Pancreas (tissue), 10 donors: ENCODE measurements at regions not wholly inside any gene's neighbourhood (a gene's known extent, or its start where the extent isn't known, plus 50 kb on each side); places are given as distances from the start of the nearest gene placed in this dataset.
"Not testable (repeated sequence)": the region's sequence is repeated elsewhere in the genome, so short reads cannot be mapped to it uniquely, and the experiment has no call there.

Experiments used
- ATAC-seq, 4 donors: fragments of 200-7000 bp; cut with Tn5 transposase; one replicate each; pipeline versions ENCODE4 v1.8.0 to v1.9.1; 2020; ENCODE audit warnings: mild to moderate bottlenecking in 4 of 4, moderate library complexity in 4 of 4
- DNase-seq, 6 donors: peaks; one replicate each; pipeline ENCODE4 v3.0.0-alpha.2; 2020
- FAIRE-seq: peaks from 2 replicates; lab custom pipeline; 2012; peaks lifted over from hg19 to GRCh38; lab: Jason Lieb, UNC
- H3K27ac ChIP-seq, 4 donors: fragments of 200-600 bp; sonication (generic); 1 replicate in 3 of 4; 2 replicates in 1 of 4; pipeline versions ENCODE4 v1.5.0 to v1.8.0; 2020
- H3K27me3 ChIP-seq, 4 donors: fragments of 200-600 bp; one replicate each; pipeline ENCODE4 v1.8.0; 2021
- H3K36me3 ChIP-seq, 3 donors: fragments of 200-600 bp; sonication (generic) in 1 of 3; one replicate each; pipeline versions ENCODE4 v1.5.0 to v1.8.0; 2020 to 2021
- H3K4me1 ChIP-seq, 3 donors: fragments of 200-600 bp; one replicate each; pipeline ENCODE4 v1.8.0; 2021
- H3K4me3 ChIP-seq, 4 donors: fragments of 200-600 bp; sonication (generic) in 2 of 4; one replicate each; pipeline versions ENCODE4 v1.5.0 to v1.8.0; 2020 to 2021
- H3K9me3 ChIP-seq, 4 donors: fragments of 200-600 bp; one replicate each; pipeline ENCODE4 v1.8.0; 2021
- WGBS, 2 donors: extraction: QIAGEN DNeasy Blood & Tissue Kit; methylation state at CpG; one replicate each; pipeline ENCODE4 v1.1.7; 2013; 5-methylcytosine and 5-hydroxymethylcytosine counted together
- intact Hi-C, 3 donors: fragments of 100-400 bp; cut with DNase I; formaldehyde crosslinking; loops; one replicate each; pipeline versions ENCODE4 v1.11.1 to v1.14.2; 2022
- TF ChIP-seq, protein P1 (sequence below), 4 donors: fragments of 200-600 bp; sonication (generic) in 3 of 4; IDR thresholded peaks; one replicate each; pipeline versions ENCODE4 v1.5.0 to v1.8.0; 2021; ENCODE audit warnings: antibody characterized with exemption in 4 of 4
- donor health status: healthy with polysubstance abuse.
- donor health status: DM: no; HTN: no; CAD: no; lungs with moderate emphysema.
- donor health status: DM: no; HTN: no; CAD: no.
- donor health status: control.
- donor health status: control.
- donor health status: Bipolar disorder and iron deficiency.
- donor health status: DM: yes; HTN: yes; CAD: no.
- donor health status: DM: no; HTN: no; CAD: no.
- donor health status: DM: no; HTN: no; CAD: no.
- donor health status: DM: yes; HTN: yes; CAD: no.

DNA sequence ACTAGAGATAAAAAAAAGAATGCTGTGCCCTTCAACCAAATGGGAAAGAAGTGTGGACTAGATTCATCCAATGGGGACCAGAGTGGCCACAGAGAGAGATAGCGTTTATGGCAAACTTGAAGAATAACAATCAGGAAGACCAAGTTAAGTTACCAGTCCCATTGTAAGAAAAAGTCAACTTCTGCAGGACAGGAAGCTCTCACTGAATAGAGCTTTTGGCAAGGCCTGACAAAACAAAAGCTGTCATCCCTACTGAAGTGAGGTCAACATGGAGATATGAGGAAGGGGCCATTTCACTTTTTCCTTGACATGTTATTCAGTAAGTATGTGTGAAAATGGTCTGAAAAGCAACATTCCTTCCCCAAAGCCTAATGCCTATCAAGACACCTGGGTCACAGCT lies 111.8 kb upstream of the KLHL13 start:
- intact Hi-C loops: no loop called here
- WGBS, 2 donors: 65 to 90% methylated on average over 1 of the region's 1 CpG
- DNase-seq: no peak
- FAIRE-seq: no peak
- TF ChIP-seq, protein P1, sequence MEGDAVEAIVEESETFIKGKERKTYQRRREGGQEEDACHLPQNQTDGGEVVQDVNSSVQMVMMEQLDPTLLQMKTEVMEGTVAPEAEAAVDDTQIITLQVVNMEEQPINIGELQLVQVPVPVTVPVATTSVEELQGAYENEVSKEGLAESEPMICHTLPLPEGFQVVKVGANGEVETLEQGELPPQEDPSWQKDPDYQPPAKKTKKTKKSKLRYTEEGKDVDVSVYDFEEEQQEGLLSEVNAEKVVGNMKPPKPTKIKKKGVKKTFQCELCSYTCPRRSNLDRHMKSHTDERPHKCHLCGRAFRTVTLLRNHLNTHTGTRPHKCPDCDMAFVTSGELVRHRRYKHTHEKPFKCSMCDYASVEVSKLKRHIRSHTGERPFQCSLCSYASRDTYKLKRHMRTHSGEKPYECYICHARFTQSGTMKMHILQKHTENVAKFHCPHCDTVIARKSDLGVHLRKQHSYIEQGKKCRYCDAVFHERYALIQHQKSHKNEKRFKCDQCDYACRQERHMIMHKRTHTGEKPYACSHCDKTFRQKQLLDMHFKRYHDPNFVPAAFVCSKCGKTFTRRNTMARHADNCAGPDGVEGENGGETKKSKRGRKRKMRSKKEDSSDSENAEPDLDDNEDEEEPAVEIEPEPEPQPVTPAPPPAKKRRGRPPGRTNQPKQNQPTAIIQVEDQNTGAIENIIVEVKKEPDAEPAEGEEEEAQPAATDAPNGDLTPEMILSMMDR (IDR thresholded peaks at IDR 0.05): no peak
- no peak for ATAC-seq
- Histone ChIP-seq H3K9me3 (no peaks in the 10 kb centered on the region), H3K27ac (no peak overlapping the region), H3K4me1 (no peaks in the 10 kb centered on the region), H3K27me3 (peaks cover 0 to 17% (median 0%) of the 10 kb centered on the region in 4 donors), H3K36me3 (no peaks in the 10 kb centered on the region), H3K4me3 (no peak overlapping the region)

DNA sequence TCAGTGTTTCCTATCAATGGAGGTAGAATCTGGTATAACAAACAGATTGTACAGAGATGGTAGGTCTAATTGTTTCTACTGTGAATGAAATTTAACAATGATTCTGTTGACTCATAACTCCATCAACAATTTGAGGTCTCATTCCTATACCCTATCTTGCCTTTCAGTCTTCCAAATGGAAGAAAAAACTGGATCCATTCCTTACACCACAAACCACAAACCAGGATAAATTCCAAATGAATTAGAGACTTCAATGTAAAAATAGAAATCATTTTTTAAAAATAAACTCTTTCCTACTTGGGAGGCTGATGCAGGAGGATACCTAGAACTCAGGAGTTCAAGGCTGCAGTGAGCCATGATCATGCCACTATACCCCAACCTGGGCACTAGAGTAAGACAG lies 114.4 kb upstream of the WDR44 start:
- Histone ChIP-seq H3K4me1 (no peaks in the 10 kb centered on the region), H3K4me3 (no peak overlapping the region), H3K27me3 (peaks cover 0 to 11% (median 0%) of the 10 kb centered on the region in 4 donors), H3K27ac (no peak overlapping the region), H3K36me3 (no peaks in the 10 kb centered on the region), H3K9me3 (no peaks in the 10 kb centered on the region)
- ATAC-seq: no peak
- no peak for FAIRE-seq
- intact Hi-C loops: no loop called here
- TF ChIP-seq, protein P1 (IDR thresholded peaks at IDR 0.05): no peak
- no peak for DNase-seq

DNA sequence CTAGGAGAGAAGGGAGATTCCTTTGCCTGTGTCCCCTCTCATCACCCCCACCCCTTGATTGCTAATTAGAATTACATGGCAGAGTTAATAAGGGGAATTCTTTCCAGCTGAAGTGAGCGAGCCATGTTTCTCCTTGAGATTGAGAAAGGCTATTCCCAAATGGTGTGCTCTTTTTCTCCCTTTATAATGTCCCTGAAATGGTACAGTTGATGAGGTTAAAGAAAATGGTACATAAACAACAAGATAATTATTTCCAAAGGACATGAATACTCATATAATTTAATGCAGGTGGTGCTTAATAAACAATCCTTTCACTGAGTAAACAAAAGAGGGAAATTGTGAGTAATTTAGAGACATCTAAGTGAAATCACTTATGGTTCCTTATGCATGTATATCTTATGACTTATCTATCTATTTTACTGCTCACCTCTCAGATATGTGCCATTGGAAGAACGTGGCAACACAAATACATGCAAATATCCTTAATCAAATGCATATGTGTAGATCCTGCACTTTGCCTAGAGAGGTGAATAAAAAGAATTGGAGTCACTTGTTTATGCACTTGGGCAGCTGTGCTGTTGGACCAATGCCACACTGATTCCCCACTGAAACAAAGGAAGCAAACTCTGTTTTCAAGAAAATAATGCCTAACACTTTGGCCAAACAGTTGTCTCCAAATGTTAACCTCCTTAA lies 106.6 kb upstream of the WDR44 start:
- DNase-seq (no peak), ATAC-seq (no peak), FAIRE-seq (no peak)
- WGBS, 2 donors: 45 to 55% methylated on average over 2 of the region's 2 CpGs
- TF ChIP-seq, protein P1 (IDR thresholded peaks at IDR 0.05): no peak
- H3K27me3 ChIP-seq: no peaks in the 10 kb centered on the region
- H3K27ac ChIP-seq: no peak overlapping the region
- H3K4me3 ChIP-seq: no peak overlapping the region
- no peaks in the 10 kb centered on the region for H3K36me3 ChIP-seq
- H3K4me1 ChIP-seq: no peaks in the 10 kb centered on the region
- intact Hi-C loops: no loop called here
- H3K9me3 ChIP-seq: no peaks in the 10 kb centered on the region

DNA sequence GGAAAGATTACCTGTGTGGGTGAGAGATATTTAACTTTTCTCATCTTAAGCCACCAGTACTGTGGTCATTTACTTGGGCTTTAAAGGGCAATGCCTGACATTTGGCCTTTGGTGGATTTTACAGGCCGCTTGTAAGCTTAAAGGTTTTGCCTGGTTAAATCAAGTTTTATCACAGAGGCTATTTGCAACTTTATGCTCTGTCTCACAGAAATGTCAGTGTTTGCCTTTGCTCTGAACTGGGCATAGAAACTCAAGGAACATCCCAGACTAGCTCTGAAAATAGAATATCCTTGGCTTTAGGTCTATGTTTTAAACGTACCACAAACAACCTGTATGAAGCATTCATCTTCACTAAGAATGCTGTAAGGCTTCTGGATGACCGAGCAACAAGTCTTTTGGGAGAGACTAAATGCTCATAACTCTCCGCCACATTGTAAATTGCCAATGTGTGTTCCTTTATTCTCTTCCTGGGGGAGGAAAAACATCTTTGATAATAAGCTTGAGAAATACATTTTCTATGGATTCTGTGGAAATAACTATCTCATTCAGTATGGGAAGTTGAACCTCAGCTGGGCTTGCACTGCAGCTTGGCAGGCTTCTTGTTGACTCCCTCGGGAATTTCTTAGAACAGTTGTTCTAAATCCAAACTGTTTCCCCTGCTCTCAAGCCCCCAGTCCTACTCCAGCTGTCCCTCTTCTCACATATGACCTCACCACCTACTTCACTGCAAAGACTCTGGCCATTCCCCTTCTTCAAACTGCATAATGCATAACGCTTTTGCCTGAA lies 105.8 kb upstream of the WDR44 start:
- ATAC-seq (peak in 1 of 4 donors; percentile 24), DNase-seq (no peak), FAIRE-seq (peak; percentile 73)
- intact Hi-C loops: no loop called here
- Histone ChIP-seq H3K4me3 (no peak overlapping the region), H3K27me3 (no peaks in the 10 kb centered on the region), H3K36me3 (no peaks in the 10 kb centered on the region), H3K4me1 (no peaks in the 10 kb centered on the region), H3K9me3 (no peaks in the 10 kb centered on the region), H3K27ac (no peak overlapping the region)
- WGBS, 2 donors: 54 to 77% methylated on average over 6 of the region's 6 CpGs
- TF ChIP-seq, protein P1 (IDR thresholded peaks at IDR 0.05): no peak

DNA sequence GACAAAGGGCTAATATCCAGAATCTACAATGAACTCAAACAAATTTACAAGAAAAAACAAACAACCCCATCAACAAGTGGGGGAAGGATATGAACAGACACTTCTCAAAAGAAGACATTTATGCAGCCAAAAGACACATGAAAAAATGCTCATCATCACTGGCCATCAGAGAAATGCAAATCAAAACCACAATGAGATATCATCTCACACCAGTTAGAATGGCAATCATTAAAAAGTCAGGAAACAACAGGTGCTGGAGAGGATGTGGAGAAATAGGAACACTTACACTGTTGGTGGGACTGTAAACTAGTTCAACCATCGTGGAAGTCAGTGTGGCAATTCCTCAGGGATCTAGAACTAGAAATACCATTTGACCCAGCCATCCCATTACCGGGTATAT lies 98.9 kb upstream of the WDR44 start:
- H3K9me3 ChIP-seq, intact Hi-C loops, DNase-seq, FAIRE-seq, H3K4me3 ChIP-seq, ATAC-seq, H3K27me3 ChIP-seq, H3K4me1 ChIP-seq, H3K36me3 ChIP-seq, H3K27ac ChIP-seq: not testable (repeated sequence)
- 33 to 40% methylated on average over 1 of the region's 2 CpGs for WGBS, 2 donors
